NB4 (cell line): ENCODE measurements at regions not wholly inside any gene's neighbourhood (a gene's known extent, or its start where the extent isn't known, plus 50 kb on each side); places are given as distances from the start of the nearest gene placed in this dataset.

Experiments
- CTCF ChIP-seq: IDR thresholded peaks from one replicate; pipeline ENCODE4 v1.5.1; 2012; ENCODE audit warnings: low read depth, low read length
- MAX ChIP-seq: IDR thresholded peaks from 2 replicates; pipeline ENCODE4 v1.6.1; 2011; ENCODE audit warnings: low read depth, low read length
- MYC ChIP-seq: IDR thresholded peaks from 2 replicates; pipeline ENCODE4 v1.6.1; 2011; ENCODE audit warnings: low read depth, low read length
- POLR2A ChIP-seq: IDR thresholded peaks from 2 replicates; pipeline ENCODE4 v1.6.1; 2011; ENCODE audit warnings: mild to moderate bottlenecking; ENCODE audit not compliant: insufficient read length; ENCODE audit errors: extremely low read depth

- TF ChIP-seq CTCF = no peak
- no peak for TF ChIP-seq POLR2A
- no peak for TF ChIP-seq MYC
- no peak for TF ChIP-seq MAX
These were observed 263.0 kb upstream of the CCL2 start for GRCh38 chr17:33992113-33992512.
